K562 (cell line): ENCODE measurements at regions not wholly inside any gene's neighbourhood (a gene's known extent, or its start where the extent isn't known, plus 50 kb on each side); places are given as distances from the start of the nearest gene placed in this dataset.

Experiments used
- E2F3 ChIP-seq: fragments of 250-450 bp; sonication (Bioruptor Pico); IDR thresholded peaks from 2 replicates; pipeline ENCODE4 v1.4.0; 2020; ENCODE audit warnings: mild to moderate bottlenecking
- KAT2B ChIP-seq: IDR thresholded peaks from one replicate; pipeline ENCODE4 v1.6.1; 2012; ENCODE audit warnings: low read depth, mild to moderate bottlenecking, control low read depth, inconsistent platforms, low read length, moderate library complexity
- MAZ ChIP-seq, 2 experiments: fragments of 450-650 bp in 1 of 2; sonication (generic) in 1 of 2; formaldehyde crosslinking; IDR thresholded peaks in 1 of 2; conservative IDR thresholded peaks in 1 of 2; 2 replicates each; pipeline versions ENCODE4 v1.4.0 to v1.5.0; 2020; ENCODE audit warnings: mild to moderate bottlenecking in 1 of 2, missing genetic modification reagents in 1 of 2
- PHB ChIP-seq: fragments of 250-450 bp; sonication (Bioruptor Pico); IDR thresholded peaks from 2 replicates; pipeline ENCODE4 v1.5.0; 2021
- PHF8 ChIP-seq: fragments of 200-600 bp; sonication (generic); IDR thresholded peaks from 2 replicates; pipeline ENCODE4 v1.6.1; 2012; ENCODE audit warnings: mixed run types, mild to moderate bottlenecking, inconsistent platforms, low read length, moderate library complexity, borderline replicate concordance
- STAT5B ChIP-seq: fragments of 250-450 bp; sonication (Bioruptor Pico); IDR thresholded peaks from 2 replicates; pipeline ENCODE4 v1.8.0; 2021; ENCODE audit warnings: mild to moderate bottlenecking, inconsistent platforms
- TAF9B ChIP-seq: fragments of 450-650 bp; IDR thresholded peaks from 2 replicates; pipeline ENCODE4 v1.6.1; 2018; ENCODE audit warnings: mild to moderate bottlenecking; ENCODE audit not compliant: partially characterized antibody
- TRIM24 ChIP-seq, 2 experiments: fragments of 450-650 bp; IDR thresholded peaks; 2 replicates each; pipeline ENCODE4 v1.6.1; 2016
- ZEB2 ChIP-seq: fragments of 450-650 bp; IDR thresholded peaks from 2 replicates; pipeline ENCODE4 v1.6.1; 2016
- ZNF263 ChIP-seq: sonication (generic); formaldehyde crosslinking; IDR thresholded peaks from 2 replicates; pipeline ENCODE4 v1.8.0; 2022; ENCODE audit warnings: mild to moderate bottlenecking, missing genetic modification reagents, borderline replicate concordance
- ZNF41 ChIP-seq: fragments of 250-450 bp; sonication (Bioruptor Pico); conservative IDR thresholded peaks from 2 replicates; pipeline ENCODE4 v1.4.0; 2020; ENCODE audit warnings: mild to moderate bottlenecking
- ZNF740 ChIP-seq, 3 experiments: fragments of 200-800 bp in 1 of 3; sonication (Bioruptor generic) in 1 of 3; sonication (generic) in 1 of 3; formaldehyde crosslinking in 1 of 3; IDR thresholded peaks; 2 replicates each; pipeline versions ENCODE4 v1.6.1 to v1.8.0; 2016 to 2022; ENCODE audit warnings: mild to moderate bottlenecking in 2 of 3, missing compliant biosample characterization in 2 of 3, missing genetic modification characterization in 2 of 3, missing genetic modification reagents in 1 of 3
- TF ChIP-seq, protein P1 (sequence below): fragments of 250-450 bp; sonication (Bioruptor Pico); IDR thresholded peaks from 2 replicates; pipeline ENCODE4 v1.8.0; 2021; ENCODE audit warnings: moderate library complexity, mild to moderate bottlenecking, inconsistent platforms
- TF ChIP-seq, protein P2 (sequence below): sonication (generic); formaldehyde crosslinking; IDR thresholded peaks from 2 replicates; pipeline ENCODE4 v1.8.0; 2022; ENCODE audit warnings: mild to moderate bottlenecking, missing genetic modification reagents
- TF ChIP-seq, protein P3 (sequence below): fragments of 250-450 bp; sonication (Bioruptor Pico); IDR thresholded peaks from 2 replicates; pipeline ENCODE4 v1.4.0; 2020; ENCODE audit warnings: borderline replicate concordance
- TF ChIP-seq, protein P4 (sequence below): fragments of 450-650 bp; formaldehyde crosslinking; IDR thresholded peaks from 2 replicates; pipeline ENCODE4 v1.4.0; 2020; ENCODE audit warnings: mild to moderate bottlenecking, moderate library complexity

DNA sequence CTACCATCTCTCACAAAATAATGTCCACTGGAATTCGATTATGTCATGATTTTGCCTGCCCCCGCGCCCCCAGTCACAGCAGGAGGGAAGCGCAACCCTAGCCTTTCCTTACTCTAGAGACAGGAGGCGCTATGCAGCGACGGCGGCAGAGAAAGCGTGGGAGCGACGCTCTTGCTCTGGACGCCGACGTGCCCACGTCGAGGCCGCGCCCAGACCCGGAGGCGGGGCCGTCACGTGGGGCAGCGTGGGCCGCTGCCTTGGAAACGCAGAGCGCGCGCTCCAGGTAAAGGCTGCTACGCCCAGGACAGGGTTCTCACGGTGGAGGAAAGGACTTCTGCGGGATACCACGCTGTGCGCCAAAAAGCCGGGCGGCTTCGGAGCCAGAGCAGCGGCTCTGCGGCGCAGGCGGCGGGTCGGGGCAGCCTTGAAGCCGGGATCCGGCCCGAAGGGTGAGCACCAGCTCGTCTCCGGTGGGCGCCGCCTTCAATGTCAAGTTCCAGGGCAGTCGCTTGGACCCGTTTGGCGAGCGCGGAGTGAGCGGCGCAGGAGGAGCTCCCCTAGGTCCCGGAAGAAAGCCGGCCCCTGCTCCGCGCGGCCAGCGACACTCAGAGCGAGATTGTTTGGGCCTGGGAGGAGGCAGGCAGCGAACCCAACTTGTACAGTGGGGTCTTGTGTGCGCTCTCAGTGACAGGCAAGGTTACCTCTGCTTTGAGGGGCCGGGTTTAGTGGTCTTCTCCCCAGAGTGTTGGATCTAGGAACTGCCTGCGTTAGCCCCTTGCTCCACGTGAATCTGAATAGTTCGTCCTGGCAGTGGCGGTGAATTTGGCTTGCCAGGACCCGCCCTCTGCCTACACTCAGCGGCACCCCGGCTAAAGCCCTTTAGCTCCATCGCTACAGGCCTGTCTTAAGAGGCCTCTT is 121.7 kb downstream of the MRPL57 start (continued):
- TF ChIP-seq ZNF740 (CRISPR knock-in tag; IDR thresholded peaks at IDR 0.05) (no peak), ZNF740 (tag; IDR thresholded peaks at IDR 0.05) (no peak), KAT2B (no peak), PHB (CRISPR knock-in tag) (no peak), E2F3 (CRISPR knock-in tag) (no peak), ZNF263 (peak; percentile 46; the same call in 1 of the 2 replicates), ZNF41 (no peak), TRIM24 (IDR thresholded peaks at IDR 0.05) (no peak), MAZ (CRISPR knock-in tag; conservative IDR thresholded peaks at IDR 0.05 in 1 of 2, IDR thresholded peaks at IDR 0.05 in 1 of 2) (peak in 1 of 2 experiments; percentile 53; a peak in 1 of 4 replicates), STAT5B (CRISPR knock-in tag) (no peak), TAF9B (no peak), ZEB2 (no peak), PHF8 (peak; percentile 55; the same call in 1 of the 2 replicates)
- TF ChIP-seq, protein P1, sequence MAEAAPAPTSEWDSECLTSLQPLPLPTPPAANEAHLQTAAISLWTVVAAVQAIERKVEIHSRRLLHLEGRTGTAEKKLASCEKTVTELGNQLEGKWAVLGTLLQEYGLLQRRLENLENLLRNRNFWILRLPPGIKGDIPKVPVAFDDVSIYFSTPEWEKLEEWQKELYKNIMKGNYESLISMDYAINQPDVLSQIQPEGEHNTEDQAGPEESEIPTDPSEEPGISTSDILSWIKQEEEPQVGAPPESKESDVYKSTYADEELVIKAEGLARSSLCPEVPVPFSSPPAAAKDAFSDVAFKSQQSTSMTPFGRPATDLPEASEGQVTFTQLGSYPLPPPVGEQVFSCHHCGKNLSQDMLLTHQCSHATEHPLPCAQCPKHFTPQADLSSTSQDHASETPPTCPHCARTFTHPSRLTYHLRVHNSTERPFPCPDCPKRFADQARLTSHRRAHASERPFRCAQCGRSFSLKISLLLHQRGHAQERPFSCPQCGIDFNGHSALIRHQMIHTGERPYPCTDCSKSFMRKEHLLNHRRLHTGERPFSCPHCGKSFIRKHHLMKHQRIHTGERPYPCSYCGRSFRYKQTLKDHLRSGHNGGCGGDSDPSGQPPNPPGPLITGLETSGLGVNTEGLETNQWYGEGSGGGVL, result no peak
- TF ChIP-seq, protein P2, sequence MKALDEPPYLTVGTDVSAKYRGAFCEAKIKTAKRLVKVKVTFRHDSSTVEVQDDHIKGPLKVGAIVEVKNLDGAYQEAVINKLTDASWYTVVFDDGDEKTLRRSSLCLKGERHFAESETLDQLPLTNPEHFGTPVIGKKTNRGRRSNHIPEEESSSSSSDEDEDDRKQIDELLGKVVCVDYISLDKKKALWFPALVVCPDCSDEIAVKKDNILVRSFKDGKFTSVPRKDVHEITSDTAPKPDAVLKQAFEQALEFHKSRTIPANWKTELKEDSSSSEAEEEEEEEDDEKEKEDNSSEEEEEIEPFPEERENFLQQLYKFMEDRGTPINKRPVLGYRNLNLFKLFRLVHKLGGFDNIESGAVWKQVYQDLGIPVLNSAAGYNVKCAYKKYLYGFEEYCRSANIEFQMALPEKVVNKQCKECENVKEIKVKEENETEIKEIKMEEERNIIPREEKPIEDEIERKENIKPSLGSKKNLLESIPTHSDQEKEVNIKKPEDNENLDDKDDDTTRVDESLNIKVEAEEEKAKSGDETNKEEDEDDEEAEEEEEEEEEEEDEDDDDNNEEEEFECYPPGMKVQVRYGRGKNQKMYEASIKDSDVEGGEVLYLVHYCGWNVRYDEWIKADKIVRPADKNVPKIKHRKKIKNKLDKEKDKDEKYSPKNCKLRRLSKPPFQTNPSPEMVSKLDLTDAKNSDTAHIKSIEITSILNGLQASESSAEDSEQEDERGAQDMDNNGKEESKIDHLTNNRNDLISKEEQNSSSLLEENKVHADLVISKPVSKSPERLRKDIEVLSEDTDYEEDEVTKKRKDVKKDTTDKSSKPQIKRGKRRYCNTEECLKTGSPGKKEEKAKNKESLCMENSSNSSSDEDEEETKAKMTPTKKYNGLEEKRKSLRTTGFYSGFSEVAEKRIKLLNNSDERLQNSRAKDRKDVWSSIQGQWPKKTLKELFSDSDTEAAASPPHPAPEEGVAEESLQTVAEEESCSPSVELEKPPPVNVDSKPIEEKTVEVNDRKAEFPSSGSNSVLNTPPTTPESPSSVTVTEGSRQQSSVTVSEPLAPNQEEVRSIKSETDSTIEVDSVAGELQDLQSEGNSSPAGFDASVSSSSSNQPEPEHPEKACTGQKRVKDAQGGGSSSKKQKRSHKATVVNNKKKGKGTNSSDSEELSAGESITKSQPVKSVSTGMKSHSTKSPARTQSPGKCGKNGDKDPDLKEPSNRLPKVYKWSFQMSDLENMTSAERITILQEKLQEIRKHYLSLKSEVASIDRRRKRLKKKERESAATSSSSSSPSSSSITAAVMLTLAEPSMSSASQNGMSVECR (CRISPR knock-in tag), result peak; percentile 91
- TF ChIP-seq, protein P3, sequence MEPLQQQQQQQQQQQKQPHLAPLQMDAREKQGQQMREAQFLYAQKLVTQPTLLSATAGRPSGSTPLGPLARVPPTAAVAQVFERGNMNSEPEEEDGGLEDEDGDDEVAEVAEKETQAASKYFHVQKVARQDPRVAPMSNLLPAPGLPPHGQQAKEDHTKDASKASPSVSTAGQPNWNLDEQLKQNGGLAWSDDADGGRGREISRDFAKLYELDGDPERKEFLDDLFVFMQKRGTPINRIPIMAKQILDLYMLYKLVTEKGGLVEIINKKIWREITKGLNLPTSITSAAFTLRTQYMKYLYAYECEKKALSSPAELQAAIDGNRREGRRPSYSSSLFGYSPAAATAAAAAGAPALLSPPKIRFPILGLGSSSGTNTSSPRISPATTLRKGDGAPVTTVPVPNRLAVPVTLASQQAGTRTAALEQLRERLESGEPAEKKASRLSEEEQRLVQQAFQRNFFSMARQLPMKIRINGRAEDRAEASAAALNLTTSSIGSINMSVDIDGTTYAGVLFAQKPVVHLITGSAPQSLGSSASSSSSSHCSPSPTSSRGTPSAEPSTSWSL, result no peak
- TF ChIP-seq, protein P4, sequence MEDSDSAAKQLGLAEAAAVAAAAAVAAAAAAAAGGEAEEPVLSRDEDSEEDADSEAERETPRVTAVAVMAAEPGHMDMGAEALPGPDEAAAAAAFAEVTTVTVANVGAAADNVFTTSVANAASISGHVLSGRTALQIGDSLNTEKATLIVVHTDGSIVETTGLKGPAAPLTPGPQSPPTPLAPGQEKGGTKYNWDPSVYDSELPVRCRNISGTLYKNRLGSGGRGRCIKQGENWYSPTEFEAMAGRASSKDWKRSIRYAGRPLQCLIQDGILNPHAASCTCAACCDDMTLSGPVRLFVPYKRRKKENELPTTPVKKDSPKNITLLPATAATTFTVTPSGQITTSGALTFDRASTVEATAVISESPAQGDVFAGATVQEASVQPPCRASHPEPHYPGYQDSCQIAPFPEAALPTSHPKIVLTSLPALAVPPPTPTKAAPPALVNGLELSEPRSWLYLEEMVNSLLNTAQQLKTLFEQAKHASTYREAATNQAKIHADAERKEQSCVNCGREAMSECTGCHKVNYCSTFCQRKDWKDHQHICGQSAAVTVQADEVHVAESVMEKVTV (CRISPR knock-in tag), result no peak
